Endodermal cell (in vitro differentiated cells): ENCODE measurements at regions not wholly inside any gene's neighbourhood (a gene's known extent, or its start where the extent isn't known, plus 50 kb on each side); places are given as distances from the start of the nearest gene placed in this dataset.

ENCODE experiments used
- DNase-seq: peaks from one replicate; pipeline ENCODE4 v3.0.0-alpha.2; 2017
- H3K27ac ChIP-seq: 2 replicates; pipeline ENCODE4 v1.5.1; 2013; ENCODE audit warnings: mild to moderate bottlenecking, low read depth, low read length, moderate library complexity
- H3K27me3 ChIP-seq: 2 replicates; pipeline ENCODE4 v1.6.1; 2013; ENCODE audit warnings: mild to moderate bottlenecking, low read length, moderate library complexity; ENCODE audit not compliant: insufficient read depth, control insufficient read depth, poor library complexity, severe bottlenecking
- H3K36me3 ChIP-seq: 2 replicates; pipeline ENCODE4 v1.7.0; 2013; ENCODE audit warnings: mild to moderate bottlenecking, low read length, moderate library complexity; ENCODE audit not compliant: control insufficient read depth, insufficient read depth
- H3K4me1 ChIP-seq: one replicate; pipeline ENCODE4 v1.7.0; 2013; ENCODE audit warnings: low read length; ENCODE audit not compliant: control insufficient read depth, insufficient read depth
- H3K4me3 ChIP-seq: 2 replicates; pipeline ENCODE4 v1.5.1; 2013; ENCODE audit warnings: mild to moderate bottlenecking, low read length, moderate library complexity
- H3K9ac ChIP-seq: 2 replicates; pipeline ENCODE4 v1.6.1; 2013; ENCODE audit warnings: mild to moderate bottlenecking, low read length, moderate library complexity; ENCODE audit not compliant: poor library complexity, severe bottlenecking; ENCODE audit errors: extremely low read depth
- H3K9me3 ChIP-seq: 2 replicates; pipeline ENCODE4 v1.6.1; 2013; ENCODE audit warnings: mild to moderate bottlenecking, low read length, moderate library complexity; ENCODE audit not compliant: control insufficient read depth
- H3K27ac Mint-ChIP-seq: 2 replicates; pipeline ENCODE4 v1.8.0; 2020; ENCODE audit warnings: mixed read lengths
- H3K27me3 Mint-ChIP-seq: 2 replicates; pipeline ENCODE4 v1.8.0; 2021; ENCODE audit warnings: mild to moderate bottlenecking, mixed read lengths; ENCODE audit not compliant: insufficient read depth
- H3K36me3 Mint-ChIP-seq: 2 replicates; pipeline ENCODE4 v1.8.0; 2020; ENCODE audit warnings: low read depth, mixed read lengths
- H3K4me1 Mint-ChIP-seq: 2 replicates; pipeline ENCODE4 v1.8.0; 2020; ENCODE audit warnings: mixed read lengths
- H3K4me3 Mint-ChIP-seq: 2 replicates; pipeline ENCODE4 v1.8.0; 2020; ENCODE audit warnings: mild to moderate bottlenecking, moderate library complexity, mixed read lengths
- H3K9me3 Mint-ChIP-seq: 2 replicates; pipeline ENCODE4 v1.8.0; 2020; ENCODE audit warnings: mild to moderate bottlenecking, mixed read lengths
- WGBS, 2 experiments: methylation state at CpG; one replicate each; pipeline versions ENCODE4 v1.1.5 to v1.1.7; 2013; ENCODE audit warnings: missing lambda C conversion rate in 2 of 2, mixed read lengths in 1 of 2; ENCODE audit not compliant: insufficient coverage in 1 of 2, insufficient read length in 1 of 2; 5-methylcytosine and 5-hydroxymethylcytosine counted together
- TF ChIP-seq, protein P1 (sequence below): fragments of 200-600 bp; sonication (generic); conservative IDR thresholded peaks from 2 replicates; pipeline ENCODE4 v1.5.0; 2021; ENCODE audit warnings: antibody characterized with exemption, mild to moderate bottlenecking

DNA sequence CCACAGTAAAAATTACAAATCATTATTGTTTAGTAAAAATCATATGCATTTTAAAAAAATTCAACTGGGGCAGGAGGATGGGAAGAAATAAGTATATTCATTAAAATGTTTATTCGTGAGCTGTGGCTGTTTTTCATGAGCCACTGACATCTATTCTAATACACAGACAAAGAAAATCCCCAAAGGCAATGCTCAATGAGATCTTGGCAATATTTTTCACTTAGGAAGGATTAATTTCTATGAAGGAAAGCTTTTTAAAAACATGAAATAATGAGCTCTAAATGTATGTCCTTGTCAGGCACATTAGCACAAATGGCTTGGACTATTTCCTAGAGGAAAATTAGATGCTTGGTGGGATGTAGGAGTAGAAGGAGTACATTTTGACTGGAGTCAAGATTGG, 262.0 kb upstream of the MMADHC start:
- no peak overlapping the region for H3K9ac ChIP-seq
- no peak overlapping the region for H3K27ac Mint-ChIP-seq

DNA sequence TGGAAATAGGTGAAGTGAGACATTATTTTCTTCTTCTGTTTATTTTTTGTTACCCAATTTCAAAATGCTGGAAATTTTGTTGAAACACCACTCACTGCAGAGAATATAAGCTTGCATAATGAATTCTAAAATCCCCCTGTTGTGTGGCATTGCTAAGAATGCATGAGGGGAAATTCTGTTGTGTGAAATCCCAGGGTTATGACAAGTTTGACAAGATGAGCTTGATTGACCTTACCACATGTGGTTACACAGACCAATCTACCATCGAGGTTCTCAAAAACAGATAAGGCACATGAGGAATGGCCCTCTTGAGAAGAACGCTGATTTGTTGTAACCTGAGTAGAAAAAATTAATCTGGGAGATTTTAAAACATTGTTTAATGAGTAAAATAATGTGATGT, 261.6 kb upstream of the MMADHC start:
- WGBS, 2 experiments = 93 to 100% methylated on average over 2 of the region's 2 CpGs
- H3K27ac Mint-ChIP-seq = no peak overlapping the region

More for the DNA sequence above, 262.0 kb upstream of the MMADHC start:
- Mint-ChIP-seq H3K9me3 (peaks cover 11% of the 10 kb centered on the region), H3K36me3 (peaks cover 4% of the 10 kb centered on the region), H3K4me3 (no peak overlapping the region), H3K4me1 (no peaks in the 10 kb centered on the region), H3K27me3 (no peaks in the 10 kb centered on the region)
- 100% methylated on average over 1 of the region's 1 CpG; no CpG with 5 or more reads in 1 of the 2 experiments for WGBS, 2 experiments
- Histone ChIP-seq H3K4me1 (no peaks in the 10 kb centered on the region), H3K27me3 (no peaks in the 10 kb centered on the region), H3K27ac (no peak overlapping the region), H3K9me3 (peaks cover 6% of the 10 kb centered on the region), H3K4me3 (no peak overlapping the region), H3K36me3 (no peaks in the 10 kb centered on the region)
- TF ChIP-seq, protein P1, sequence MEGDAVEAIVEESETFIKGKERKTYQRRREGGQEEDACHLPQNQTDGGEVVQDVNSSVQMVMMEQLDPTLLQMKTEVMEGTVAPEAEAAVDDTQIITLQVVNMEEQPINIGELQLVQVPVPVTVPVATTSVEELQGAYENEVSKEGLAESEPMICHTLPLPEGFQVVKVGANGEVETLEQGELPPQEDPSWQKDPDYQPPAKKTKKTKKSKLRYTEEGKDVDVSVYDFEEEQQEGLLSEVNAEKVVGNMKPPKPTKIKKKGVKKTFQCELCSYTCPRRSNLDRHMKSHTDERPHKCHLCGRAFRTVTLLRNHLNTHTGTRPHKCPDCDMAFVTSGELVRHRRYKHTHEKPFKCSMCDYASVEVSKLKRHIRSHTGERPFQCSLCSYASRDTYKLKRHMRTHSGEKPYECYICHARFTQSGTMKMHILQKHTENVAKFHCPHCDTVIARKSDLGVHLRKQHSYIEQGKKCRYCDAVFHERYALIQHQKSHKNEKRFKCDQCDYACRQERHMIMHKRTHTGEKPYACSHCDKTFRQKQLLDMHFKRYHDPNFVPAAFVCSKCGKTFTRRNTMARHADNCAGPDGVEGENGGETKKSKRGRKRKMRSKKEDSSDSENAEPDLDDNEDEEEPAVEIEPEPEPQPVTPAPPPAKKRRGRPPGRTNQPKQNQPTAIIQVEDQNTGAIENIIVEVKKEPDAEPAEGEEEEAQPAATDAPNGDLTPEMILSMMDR = no peak
- DNase-seq = no peak

DNA sequence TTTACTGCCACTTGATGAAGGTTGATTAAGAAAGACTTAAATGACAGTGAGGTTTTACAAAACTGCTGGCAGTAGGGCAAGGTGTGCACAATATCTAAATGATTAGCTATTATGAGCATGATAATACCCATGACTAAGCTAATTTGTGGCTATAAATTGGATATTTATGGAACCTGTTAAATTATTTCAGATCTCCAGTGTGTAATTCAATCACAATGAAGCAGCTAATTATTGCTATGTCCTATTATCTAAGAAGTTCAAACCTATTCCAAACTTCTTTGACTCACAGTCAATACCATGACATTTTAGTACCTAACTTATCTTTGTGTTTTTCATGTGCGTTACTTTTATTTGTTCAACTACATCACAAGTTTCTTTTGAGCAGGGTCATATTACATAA, 253.8 kb upstream of the MMADHC start:
- Mint-ChIP-seq H3K27me3 (peaks cover 2% of the 10 kb centered on the region), H3K36me3 (no peaks in the 10 kb centered on the region), H3K9me3 (peaks cover 9% of the 10 kb centered on the region), H3K27ac (no peak overlapping the region), H3K4me3 (no peak overlapping the region), H3K4me1 (no peaks in the 10 kb centered on the region)
- no peak for DNase-seq
- H3K27ac ChIP-seq = no peak overlapping the region
- H3K27me3 ChIP-seq = no peaks in the 10 kb centered on the region
- H3K9me3 ChIP-seq = no peaks in the 10 kb centered on the region
- TF ChIP-seq, protein P1 = no peak
- H3K4me1 ChIP-seq = no peaks in the 10 kb centered on the region
- H3K9ac ChIP-seq = no peak overlapping the region
- H3K4me3 ChIP-seq = no peak overlapping the region
- 94% methylated on average over 1 of the region's 1 CpG; no CpG with 5 or more reads in 1 of the 2 experiments for WGBS, 2 experiments
- H3K36me3 ChIP-seq = no peaks in the 10 kb centered on the region

More for the DNA sequence above, 261.6 kb upstream of the MMADHC start:
- DNase-seq = no peak
- Histone ChIP-seq H3K36me3 (no peaks in the 10 kb centered on the region), H3K4me3 (no peak overlapping the region), H3K9ac (no peak overlapping the region), H3K4me1 (no peaks in the 10 kb centered on the region), H3K27me3 (no peaks in the 10 kb centered on the region), H3K9me3 (peaks cover 6% of the 10 kb centered on the region), H3K27ac (no peak overlapping the region)
- Mint-ChIP-seq H3K4me3 (no peak overlapping the region), H3K9me3 (peaks cover 11% of the 10 kb centered on the region), H3K36me3 (peaks cover 4% of the 10 kb centered on the region), H3K27me3 (no peaks in the 10 kb centered on the region), H3K4me1 (no peaks in the 10 kb centered on the region)
- TF ChIP-seq, protein P1 = no peak
